ENCODE measurements at regions not wholly inside any gene's neighbourhood (a gene's known extent, or its start where the extent isn't known, plus 50 kb on each side); places are given as distances from the start of the nearest gene placed in this dataset.

GRCh38 chr7:91457208-91457607 lies 193.0 kb downstream of the FZD1 start:
- no peak for TF ChIP-seq CTCF (IDR thresholded peaks at IDR 0.05; ENCODE audit: control extremely low read depth, extremely low read depth, low read depth, missing control alignments)
- POLR2A ChIA-PET = no interaction called here
- no peak for DNase-seq (ENCODE audit: extremely low spot score)
- CTCF ChIA-PET = interaction anchor here (1.4 kb wide), 1 partner anchor 9 kb away, joined by 3 read pairs; no protein-coding TSS in a partner anchor

- CTCF ChIA-PET = interaction anchor here (1.4 to 1.6 kb wide), 2 partner anchors 14 to 33 kb away, joined by 4 to 6 read pairs; no protein-coding TSS in a partner anchor
- POLR2A ChIA-PET = no interaction called here
- TF ChIP-seq CTCF (IDR thresholded peaks at IDR 0.05; ENCODE audit: control extremely low read depth, extremely low read depth, low read depth, missing control alignments) = no peak
- DNase-seq (ENCODE audit: extremely low spot score) = no peak
Measured at GRCh38 chr7:91459539-91459938, 195.3 kb downstream of the FZD1 start.

GRCh38 chr7:91462316-91462715 lies 198.1 kb downstream of the FZD1 start:
- CTCF ChIA-PET = no interaction called here

GRCh38 chr7:91463330-91463729 lies 199.1 kb downstream of the FZD1 start:
- TF ChIP-seq CTCF (IDR thresholded peaks at IDR 0.05; ENCODE audit: control extremely low read depth, extremely low read depth, low read depth, missing control alignments) = no peak
- POLR2A ChIA-PET = no interaction called here
- CTCF ChIA-PET = no interaction called here
- DNase-seq (ENCODE audit: extremely low spot score) = no peak

More at GRCh38 chr7:91462316-91462715, 198.1 kb downstream of the FZD1 start:
- DNase-seq (ENCODE audit: extremely low spot score) = no peak
- no peak for TF ChIP-seq CTCF (IDR thresholded peaks at IDR 0.05; ENCODE audit: control extremely low read depth, extremely low read depth, low read depth, missing control alignments)
- POLR2A ChIA-PET = no interaction called here

- ChIA-PET POLR2A (interaction anchor here (0.6 kb wide), 1 partner anchor 83 kb away, joined by 3 read pairs; no protein-coding TSS in a partner anchor), CTCF (interaction anchor here (1.5 kb wide), 1 partner anchor 9 kb away, joined by 3 read pairs; no protein-coding TSS in a partner anchor)
- no peak for TF ChIP-seq CTCF (IDR thresholded peaks at IDR 0.05; ENCODE audit: control extremely low read depth, extremely low read depth, low read depth, missing control alignments)
- no peak for DNase-seq (ENCODE audit: extremely low spot score)
Measured at GRCh38 chr7:91465595-91466061, 201.4 kb downstream of the FZD1 start.

- TF ChIP-seq CTCF (IDR thresholded peaks at IDR 0.05; ENCODE audit: control extremely low read depth, extremely low read depth, low read depth, missing control alignments) = no peak
- ChIA-PET POLR2A (no interaction called here), CTCF (no interaction called here)
- DNase-seq (ENCODE audit: extremely low spot score) = no peak
Measured at GRCh38 chr7:91468256-91468655, 204.0 kb downstream of the FZD1 start.

All from GM10248 (cell line).